ENCODE measurements at regions not wholly inside any gene's neighbourhood (a gene's known extent, or its start where the extent isn't known, plus 50 kb on each side); places are given as distances from the start of the nearest gene placed in this dataset.
"Not testable (repeated sequence)": the region's sequence is repeated elsewhere in the genome, so short reads cannot be mapped to it uniquely, and the experiment has no call there.

DNA sequence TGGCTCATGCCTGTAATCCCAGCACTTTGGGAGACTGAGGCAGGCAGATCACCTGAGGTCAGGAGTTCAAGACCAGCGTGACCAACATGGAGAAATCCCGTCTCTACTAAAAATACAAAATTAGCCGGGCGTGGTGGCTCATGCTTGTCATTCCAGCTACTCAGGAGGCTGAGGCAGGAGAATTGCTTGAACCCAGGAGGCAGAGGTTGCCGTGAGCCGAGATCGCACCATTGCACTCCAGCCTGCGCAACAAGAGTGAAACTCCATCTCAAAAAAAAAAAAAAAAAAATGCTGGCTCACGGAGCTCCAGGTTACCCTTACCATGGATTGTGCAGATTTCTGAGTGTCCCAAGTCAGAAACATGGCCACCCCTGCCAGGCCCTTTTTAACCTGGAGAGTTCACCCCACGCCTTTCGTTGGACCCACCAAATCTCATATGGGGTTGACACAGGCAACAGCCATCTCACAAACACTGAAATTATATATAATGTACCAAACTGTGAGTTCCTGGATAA is 69.9 kb upstream of the CITED2 start:
- TF ChIP-seq POLR2A (IDR thresholded peaks at IDR 0.05) = not testable (repeated sequence)
- TF ChIP-seq, protein P1, sequence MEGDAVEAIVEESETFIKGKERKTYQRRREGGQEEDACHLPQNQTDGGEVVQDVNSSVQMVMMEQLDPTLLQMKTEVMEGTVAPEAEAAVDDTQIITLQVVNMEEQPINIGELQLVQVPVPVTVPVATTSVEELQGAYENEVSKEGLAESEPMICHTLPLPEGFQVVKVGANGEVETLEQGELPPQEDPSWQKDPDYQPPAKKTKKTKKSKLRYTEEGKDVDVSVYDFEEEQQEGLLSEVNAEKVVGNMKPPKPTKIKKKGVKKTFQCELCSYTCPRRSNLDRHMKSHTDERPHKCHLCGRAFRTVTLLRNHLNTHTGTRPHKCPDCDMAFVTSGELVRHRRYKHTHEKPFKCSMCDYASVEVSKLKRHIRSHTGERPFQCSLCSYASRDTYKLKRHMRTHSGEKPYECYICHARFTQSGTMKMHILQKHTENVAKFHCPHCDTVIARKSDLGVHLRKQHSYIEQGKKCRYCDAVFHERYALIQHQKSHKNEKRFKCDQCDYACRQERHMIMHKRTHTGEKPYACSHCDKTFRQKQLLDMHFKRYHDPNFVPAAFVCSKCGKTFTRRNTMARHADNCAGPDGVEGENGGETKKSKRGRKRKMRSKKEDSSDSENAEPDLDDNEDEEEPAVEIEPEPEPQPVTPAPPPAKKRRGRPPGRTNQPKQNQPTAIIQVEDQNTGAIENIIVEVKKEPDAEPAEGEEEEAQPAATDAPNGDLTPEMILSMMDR (IDR thresholded peaks at IDR 0.05) = not testable (repeated sequence)

Measured in heart left ventricle (tissue), 13 donors.